ENCODE measurements at regions not wholly inside any gene's neighbourhood (a gene's known extent, or its start where the extent isn't known, plus 50 kb on each side); places are given as distances from the start of the nearest gene placed in this dataset.

DNA sequence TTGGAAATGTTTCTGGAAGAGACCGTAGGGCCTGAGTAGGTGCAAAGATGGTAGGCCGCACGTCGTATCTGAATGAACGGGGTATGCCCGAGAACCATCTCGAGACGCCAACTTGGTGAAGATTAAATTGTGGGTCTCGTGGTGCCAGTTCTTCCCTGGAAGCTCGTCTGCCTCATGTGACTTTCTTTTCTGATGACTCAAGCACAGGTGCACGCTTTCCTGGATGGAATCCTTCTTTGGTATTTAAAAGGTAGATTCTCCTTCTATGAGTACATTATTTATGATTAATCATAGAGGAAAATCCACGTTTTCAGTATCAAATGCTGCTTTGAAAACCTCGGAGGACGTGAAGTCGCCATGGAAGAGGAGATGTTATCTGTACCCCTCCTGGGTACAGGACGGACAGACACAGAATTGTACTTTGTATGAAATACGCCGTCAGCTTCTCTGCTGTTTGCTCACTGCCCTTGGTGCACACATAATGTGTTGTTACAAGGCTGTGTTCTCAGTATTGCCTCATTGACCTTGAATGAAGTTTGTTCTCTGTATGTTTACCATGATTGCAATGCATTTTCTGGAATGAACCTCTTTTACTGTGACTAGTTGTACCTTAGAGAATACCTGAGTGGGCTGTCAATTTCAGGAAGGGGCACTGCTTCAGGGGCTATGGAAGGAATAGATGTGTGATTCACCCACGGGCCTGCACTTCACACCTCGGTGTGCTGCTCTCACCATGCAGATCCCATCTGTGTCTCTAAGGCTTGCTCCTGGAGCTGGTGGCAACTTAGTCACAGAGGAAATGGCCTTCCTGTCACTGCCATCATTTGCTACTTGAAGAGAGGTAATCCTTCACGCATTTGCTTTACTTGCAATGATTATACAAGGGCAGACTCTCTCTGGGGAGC lies 137.3 kb upstream of the RTL1 start:
- Histone ChIP-seq H2AFZ (ENCODE audit: low read length, unreplicated experiment) (no peak overlapping the region), H3K36me3 (ENCODE audit: insufficient read depth, low read length) (peaks cover 19% of the 10 kb centered on the region; the same call in 1 of the 2 replicates), H3K4me1 (ENCODE audit: control insufficient read depth, insufficient read depth, low read length, unreplicated experiment) (no peaks in the 10 kb centered on the region), H3K4me3 (ENCODE audit: low read depth, low read length) (no peak overlapping the region), H3K79me2 (ENCODE audit: control insufficient read depth, insufficient read depth, low read length, unreplicated experiment) (no peaks in the 10 kb centered on the region), H3K27ac (ENCODE audit: low read depth, low read length) (no peak overlapping the region), H3K27me3 (ENCODE audit: insufficient read depth, low read length) (no peaks in the 10 kb centered on the region)

DNA sequence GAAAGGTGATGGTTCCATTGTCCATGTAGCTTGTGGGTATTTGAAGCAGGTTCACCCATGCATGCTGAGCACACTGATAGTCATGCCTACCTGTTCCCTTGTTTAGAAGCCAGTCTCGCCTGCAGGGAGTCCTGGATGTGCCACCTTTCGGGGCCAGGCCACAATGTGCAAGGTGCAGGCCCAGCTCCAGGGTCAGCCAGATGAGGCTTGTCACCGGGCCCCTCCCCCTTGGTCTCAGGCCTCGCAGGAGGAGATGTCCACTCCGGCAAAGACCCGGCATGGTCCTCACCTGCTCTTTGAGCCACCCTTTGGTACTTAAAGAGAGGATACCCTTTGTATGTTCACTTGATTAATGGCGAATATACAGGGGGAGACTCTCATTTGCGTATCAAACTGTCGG lies 140.4 kb upstream of the RTL1 start:
- Histone ChIP-seq H3K4me3 (ENCODE audit: low read depth, low read length) (no peak overlapping the region), H3K4me1 (ENCODE audit: control insufficient read depth, insufficient read depth, low read length, unreplicated experiment) (no peaks in the 10 kb centered on the region), H3K36me3 (ENCODE audit: insufficient read depth, low read length) (peaks cover 8% of the 10 kb centered on the region; the same call in 1 of the 2 replicates), H3K27me3 (ENCODE audit: insufficient read depth, low read length) (no peaks in the 10 kb centered on the region), H3K79me2 (ENCODE audit: control insufficient read depth, insufficient read depth, low read length, unreplicated experiment) (no peaks in the 10 kb centered on the region), H2AFZ (ENCODE audit: low read length, unreplicated experiment) (no peak overlapping the region), H3K27ac (ENCODE audit: low read depth, low read length) (no peak overlapping the region)

DNA sequence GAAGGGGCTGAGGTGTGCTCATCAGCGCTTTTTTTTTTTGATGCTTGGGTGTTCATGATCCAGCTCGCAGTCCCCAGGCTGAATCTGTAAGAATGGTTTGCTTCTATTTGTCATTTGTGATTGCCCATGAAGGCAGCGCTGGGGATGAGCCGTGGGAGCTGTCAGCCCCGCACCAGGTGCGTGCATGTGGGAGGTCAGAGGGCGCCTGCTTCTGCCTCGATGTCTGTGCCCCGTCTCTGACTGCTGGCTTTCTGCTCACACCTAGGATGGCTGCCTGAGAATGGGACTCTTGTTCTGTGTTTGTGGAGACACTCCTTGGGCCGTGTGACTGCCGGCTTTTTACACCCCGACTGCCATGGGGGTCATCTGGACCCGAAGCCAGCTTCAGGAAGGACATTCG lies 141.2 kb upstream of the RTL1 start:
- Histone ChIP-seq H3K4me3 (ENCODE audit: low read depth, low read length) (no peak overlapping the region), H2AFZ (ENCODE audit: low read length, unreplicated experiment) (no peak overlapping the region), H3K4me1 (ENCODE audit: control insufficient read depth, insufficient read depth, low read length, unreplicated experiment) (no peaks in the 10 kb centered on the region), H3K79me2 (ENCODE audit: control insufficient read depth, insufficient read depth, low read length, unreplicated experiment) (no peaks in the 10 kb centered on the region), H3K36me3 (ENCODE audit: insufficient read depth, low read length) (peaks cover 8% of the 10 kb centered on the region; the same call in 1 of the 2 replicates), H3K27me3 (ENCODE audit: insufficient read depth, low read length) (no peaks in the 10 kb centered on the region), H3K27ac (ENCODE audit: low read depth, low read length) (no peak overlapping the region)

DNA sequence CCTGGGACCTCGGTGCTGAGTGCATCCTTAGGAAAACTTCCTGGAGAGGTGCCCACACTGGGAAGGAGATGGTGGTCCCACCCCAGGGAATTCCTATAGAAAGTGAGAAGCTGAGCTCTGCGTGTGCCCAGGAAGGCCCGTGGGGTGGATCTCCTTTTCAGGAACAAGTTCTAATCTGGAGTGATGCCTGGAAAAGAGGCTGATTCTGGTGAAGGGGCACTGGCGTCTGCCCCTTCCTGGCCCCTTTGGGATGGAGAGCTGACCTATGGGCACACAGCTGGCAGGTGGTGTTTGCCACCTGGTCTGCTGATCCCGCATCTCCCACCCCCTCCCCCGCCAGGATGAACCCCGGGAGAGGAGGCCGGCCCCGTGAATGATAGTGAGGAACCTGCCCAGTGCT lies 142.0 kb upstream of the RTL1 start:
- Histone ChIP-seq H3K27me3 (ENCODE audit: insufficient read depth, low read length) (no peaks in the 10 kb centered on the region), H2AFZ (ENCODE audit: low read length, unreplicated experiment) (no peak overlapping the region), H3K79me2 (ENCODE audit: control insufficient read depth, insufficient read depth, low read length, unreplicated experiment) (no peaks in the 10 kb centered on the region), H3K27ac (ENCODE audit: low read depth, low read length) (no peak overlapping the region), H3K4me3 (ENCODE audit: low read depth, low read length) (no peak overlapping the region), H3K36me3 (ENCODE audit: insufficient read depth, low read length) (peaks cover 8% of the 10 kb centered on the region; the same call in 1 of the 2 replicates), H3K4me1 (ENCODE audit: control insufficient read depth, insufficient read depth, low read length, unreplicated experiment) (no peaks in the 10 kb centered on the region)

DNA sequence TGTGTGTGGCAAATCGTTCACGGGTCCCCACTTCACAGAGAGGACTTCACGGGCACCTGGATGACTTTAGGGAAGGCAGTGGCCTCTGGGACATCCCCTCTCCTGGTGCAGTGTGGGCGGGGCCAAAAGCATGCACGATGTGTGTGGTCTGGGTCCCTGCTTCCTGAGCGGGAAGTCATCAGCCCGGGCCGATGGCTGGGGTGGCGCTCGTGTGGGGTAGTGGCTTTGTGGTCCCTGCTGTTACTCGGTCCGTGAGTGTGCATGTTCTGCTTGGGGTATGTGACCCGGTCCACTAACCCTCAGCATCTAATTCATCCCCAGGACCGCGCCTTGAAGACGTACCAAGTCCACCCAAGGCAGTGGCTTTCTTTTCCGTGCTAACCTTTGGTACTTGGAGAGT lies 142.5 kb upstream of the RTL1 start:
- no peak overlapping the region for H2AFZ ChIP-seq (ENCODE audit: low read length, unreplicated experiment)
- no peaks in the 10 kb centered on the region for H3K79me2 ChIP-seq (ENCODE audit: control insufficient read depth, insufficient read depth, low read length, unreplicated experiment)
- peaks cover 8% of the 10 kb centered on the region; the same call in 1 of the 2 replicates for H3K36me3 ChIP-seq (ENCODE audit: insufficient read depth, low read length)
- H3K4me1 ChIP-seq (ENCODE audit: control insufficient read depth, insufficient read depth, low read length, unreplicated experiment), result no peaks in the 10 kb centered on the region
- no peak overlapping the region for H3K27ac ChIP-seq (ENCODE audit: low read depth, low read length)
- H3K4me3 ChIP-seq (ENCODE audit: low read depth, low read length), result no peak overlapping the region
- H3K27me3 ChIP-seq (ENCODE audit: insufficient read depth, low read length), result no peaks in the 10 kb centered on the region

DNA sequence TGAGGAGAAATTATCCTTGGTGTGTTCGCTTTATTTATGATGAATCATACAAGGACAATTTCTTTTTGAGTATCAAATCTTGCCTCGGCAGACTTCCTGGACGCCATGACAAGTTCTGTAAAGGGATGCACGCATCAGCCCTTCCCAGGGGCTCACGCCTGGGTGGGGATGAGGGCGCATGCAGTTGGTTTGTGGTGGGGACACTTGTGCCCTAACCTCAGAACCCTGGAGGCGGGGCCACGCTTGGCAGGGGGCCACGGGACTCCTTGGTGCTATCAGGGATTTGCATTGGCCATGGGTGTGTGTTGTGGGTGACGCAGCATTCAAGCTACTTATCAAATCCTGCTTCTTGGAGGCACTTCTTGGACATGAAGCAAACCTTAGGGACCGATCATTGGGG lies 143.8 kb upstream of the RTL1 start:
- peaks cover 12% of the 10 kb centered on the region for H3K36me3 ChIP-seq (ENCODE audit: insufficient read depth, low read length)
- H2AFZ ChIP-seq (ENCODE audit: low read length, unreplicated experiment), result no peak overlapping the region
- no peaks in the 10 kb centered on the region for H3K79me2 ChIP-seq (ENCODE audit: control insufficient read depth, insufficient read depth, low read length, unreplicated experiment)
- no peaks in the 10 kb centered on the region for H3K27me3 ChIP-seq (ENCODE audit: insufficient read depth, low read length)
- H3K27ac ChIP-seq (ENCODE audit: low read depth, low read length), result no peak overlapping the region
- no peaks in the 10 kb centered on the region for H3K4me1 ChIP-seq (ENCODE audit: control insufficient read depth, insufficient read depth, low read length, unreplicated experiment)
- no peak overlapping the region for H3K4me3 ChIP-seq (ENCODE audit: low read depth, low read length)

DNA sequence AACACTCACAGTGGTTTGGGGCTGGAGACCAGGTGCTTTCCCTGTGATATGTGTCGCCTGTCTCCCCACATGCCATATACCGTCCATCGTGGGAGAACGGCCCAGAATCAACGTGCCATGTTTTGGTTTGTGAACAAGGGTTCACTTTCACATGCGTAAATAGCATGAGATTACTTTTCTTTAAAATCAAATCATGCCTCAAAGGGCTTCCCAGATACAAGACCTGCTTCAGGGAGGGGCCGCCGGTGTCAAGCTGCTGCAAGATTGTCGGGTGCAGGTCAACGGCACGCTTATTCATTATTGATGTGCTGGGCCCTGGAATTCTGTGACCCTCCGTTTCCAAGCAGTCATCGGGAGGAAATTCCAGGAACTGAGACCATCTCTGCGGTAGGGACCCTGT lies 145.2 kb upstream of the RTL1 start:
- no peak overlapping the region for H2AFZ ChIP-seq (ENCODE audit: low read length, unreplicated experiment)
- peaks cover 19% of the 10 kb centered on the region for H3K36me3 ChIP-seq (ENCODE audit: insufficient read depth, low read length)
- H3K4me1 ChIP-seq (ENCODE audit: control insufficient read depth, insufficient read depth, low read length, unreplicated experiment), result no peaks in the 10 kb centered on the region
- no peak overlapping the region for H3K27ac ChIP-seq (ENCODE audit: low read depth, low read length)
- no peaks in the 10 kb centered on the region for H3K27me3 ChIP-seq (ENCODE audit: insufficient read depth, low read length)
- H3K79me2 ChIP-seq (ENCODE audit: control insufficient read depth, insufficient read depth, low read length, unreplicated experiment), result no peaks in the 10 kb centered on the region
- no peak overlapping the region for H3K4me3 ChIP-seq (ENCODE audit: low read depth, low read length)

DNA sequence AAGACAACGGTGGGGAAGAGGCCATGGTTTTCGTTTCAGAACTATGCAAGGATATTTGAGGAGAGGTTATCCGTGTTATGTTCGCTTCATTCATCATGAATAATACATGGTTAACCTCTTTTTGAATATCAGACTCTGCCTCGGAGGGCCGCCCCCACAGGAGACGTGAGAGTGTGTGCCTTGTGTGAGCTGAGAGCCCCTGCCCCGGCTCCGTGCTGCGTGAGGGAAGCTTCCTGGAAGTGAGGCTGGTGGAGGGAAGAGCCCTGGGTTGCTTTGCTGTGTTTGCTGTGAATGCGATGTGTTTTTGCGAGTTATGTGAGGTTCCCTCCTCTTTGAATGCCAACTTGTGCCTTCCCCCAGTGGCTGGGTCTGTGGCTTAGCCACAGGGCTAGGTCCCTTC lies 146.0 kb upstream of the RTL1 start:
- Histone ChIP-seq H3K79me2 (ENCODE audit: control insufficient read depth, insufficient read depth, low read length, unreplicated experiment) (no peaks in the 10 kb centered on the region), H3K27ac (ENCODE audit: low read depth, low read length) (no peak overlapping the region), H2AFZ (ENCODE audit: low read length, unreplicated experiment) (no peak overlapping the region), H3K4me3 (ENCODE audit: low read depth, low read length) (no peak overlapping the region), H3K27me3 (ENCODE audit: insufficient read depth, low read length) (no peaks in the 10 kb centered on the region), H3K4me1 (ENCODE audit: control insufficient read depth, insufficient read depth, low read length, unreplicated experiment) (no peaks in the 10 kb centered on the region), H3K36me3 (ENCODE audit: insufficient read depth, low read length) (peaks cover 19% of the 10 kb centered on the region)

DNA sequence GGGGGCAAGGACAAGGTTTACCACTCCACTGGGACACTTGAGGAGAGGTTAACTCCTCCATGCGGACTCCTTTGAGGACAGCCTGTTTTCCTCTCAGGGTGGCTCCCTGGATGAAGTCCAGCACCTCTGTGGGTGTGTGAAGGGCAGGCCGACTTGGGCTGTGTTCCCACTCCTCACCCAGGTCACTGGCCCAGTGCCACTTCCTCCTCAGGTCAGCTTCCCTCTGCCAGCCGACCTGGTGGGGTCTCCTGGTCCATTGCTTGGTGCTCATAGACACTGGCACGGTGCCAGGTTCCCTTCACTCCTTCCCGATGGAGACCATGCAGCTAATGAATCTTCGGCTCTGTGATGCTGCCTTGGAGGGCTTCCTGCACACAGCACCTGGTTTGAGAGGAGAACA lies 146.4 kb upstream of the RTL1 start:
- Histone ChIP-seq H3K27ac (ENCODE audit: low read depth, low read length) (no peak overlapping the region), H2AFZ (ENCODE audit: low read length, unreplicated experiment) (no peak overlapping the region), H3K79me2 (ENCODE audit: control insufficient read depth, insufficient read depth, low read length, unreplicated experiment) (no peaks in the 10 kb centered on the region), H3K4me3 (ENCODE audit: low read depth, low read length) (no peak overlapping the region), H3K36me3 (ENCODE audit: insufficient read depth, low read length) (peaks cover 19% of the 10 kb centered on the region), H3K27me3 (ENCODE audit: insufficient read depth, low read length) (no peaks in the 10 kb centered on the region), H3K4me1 (ENCODE audit: control insufficient read depth, insufficient read depth, low read length, unreplicated experiment) (no peaks in the 10 kb centered on the region)

DNA sequence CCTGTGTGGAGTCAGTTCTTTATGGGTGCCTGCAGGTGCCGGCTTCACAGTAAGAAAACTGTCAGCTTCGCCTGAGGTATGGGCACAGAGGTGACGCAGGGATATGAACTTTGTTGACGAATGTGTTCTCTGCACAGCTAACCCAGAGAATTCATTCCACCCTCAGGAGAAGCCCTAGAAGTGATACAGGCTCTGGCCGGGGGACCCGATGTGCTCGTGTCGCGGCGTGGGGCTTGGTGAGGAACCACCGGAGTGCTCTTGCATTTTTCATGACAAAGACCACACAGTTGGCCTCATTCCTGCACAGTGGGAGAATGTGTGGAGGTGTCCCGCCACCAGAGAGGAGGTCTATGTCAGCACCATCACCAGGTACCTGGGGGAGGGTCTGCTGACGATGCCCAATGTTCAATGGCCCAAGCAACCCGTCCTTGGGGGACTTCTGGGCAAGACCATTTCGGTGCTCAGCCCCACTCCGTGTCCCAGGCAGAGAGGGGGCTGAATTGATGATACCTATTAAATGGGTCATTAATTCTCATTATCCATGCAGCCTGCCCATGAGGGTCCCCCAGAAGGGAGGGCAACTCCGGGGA lies 147.5 kb upstream of the RTL1 start:
- Histone ChIP-seq H3K36me3 (ENCODE audit: insufficient read depth, low read length) (peaks cover 26% of the 10 kb centered on the region), H2AFZ (ENCODE audit: low read length, unreplicated experiment) (no peak overlapping the region), H3K27ac (ENCODE audit: low read depth, low read length) (no peak overlapping the region), H3K4me1 (ENCODE audit: control insufficient read depth, insufficient read depth, low read length, unreplicated experiment) (no peaks in the 10 kb centered on the region), H3K79me2 (ENCODE audit: control insufficient read depth, insufficient read depth, low read length, unreplicated experiment) (no peaks in the 10 kb centered on the region), H3K27me3 (ENCODE audit: insufficient read depth, low read length) (no peaks in the 10 kb centered on the region), H3K4me3 (ENCODE audit: low read depth, low read length) (no peak overlapping the region)

DNA sequence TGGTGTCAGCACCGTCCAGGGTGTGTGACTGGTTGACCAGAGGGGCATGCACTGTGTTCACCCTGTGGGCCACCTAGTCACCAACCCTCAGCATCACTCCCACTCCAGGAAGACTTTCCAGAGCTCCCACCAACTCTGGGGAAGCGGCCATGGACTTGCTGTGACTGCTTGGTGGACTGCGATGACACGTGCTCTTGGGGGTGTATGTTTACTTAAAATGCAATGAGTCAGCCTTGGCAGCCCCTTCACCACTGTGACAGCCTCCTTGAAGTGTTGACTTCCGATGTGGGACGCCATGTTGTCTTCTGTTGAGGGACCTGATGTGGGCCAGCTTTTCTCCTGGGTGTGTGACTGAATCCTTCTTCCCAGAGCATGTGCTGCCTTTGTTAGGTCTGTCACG lies 151.1 kb upstream of the RTL1 start:
- no peak overlapping the region for H3K27ac ChIP-seq (ENCODE audit: low read depth, low read length)
- H3K4me3 ChIP-seq (ENCODE audit: low read depth, low read length), result no peak overlapping the region
- H3K79me2 ChIP-seq (ENCODE audit: control insufficient read depth, insufficient read depth, low read length, unreplicated experiment), result no peaks in the 10 kb centered on the region
- peaks cover 38% of the 10 kb centered on the region for H3K36me3 ChIP-seq (ENCODE audit: insufficient read depth, low read length)
- H2AFZ ChIP-seq (ENCODE audit: low read length, unreplicated experiment), result no peak overlapping the region
- peaks cover 4% of the 10 kb centered on the region for H3K4me1 ChIP-seq (ENCODE audit: control insufficient read depth, insufficient read depth, low read length, unreplicated experiment)
- no peaks in the 10 kb centered on the region for H3K27me3 ChIP-seq (ENCODE audit: insufficient read depth, low read length)
